Activated CD8-positive, alpha-beta memory T cell treated with anti-CD3 and anti-CD28 coated beads for 36 hours (primary cell): ENCODE measurements at regions not wholly inside any gene's neighbourhood (a gene's known extent, or its start where the extent isn't known, plus 50 kb on each side); places are given as distances from the start of the nearest gene placed in this dataset.
"Not testable (repeated sequence)": the region's sequence is repeated elsewhere in the genome, so short reads cannot be mapped to it uniquely, and the experiment has no call there.

ENCODE experiments used
- CTCF ChIA-PET: fragments of 350-600 bp; sonication (Branson Sonifier 250); formaldehyde crosslinking; loops from one replicate; lab custom pipeline; 2021; ENCODE audit warnings: antibody characterized with exemption; lab: Charles Lee
- POLR2A ChIA-PET: fragments of 350-600 bp; sonication (Branson Sonifier 250); formaldehyde crosslinking; loops from one replicate; lab custom pipeline; 2021; ENCODE audit warnings: antibody characterized with exemption; lab: Charles Lee

DNA sequence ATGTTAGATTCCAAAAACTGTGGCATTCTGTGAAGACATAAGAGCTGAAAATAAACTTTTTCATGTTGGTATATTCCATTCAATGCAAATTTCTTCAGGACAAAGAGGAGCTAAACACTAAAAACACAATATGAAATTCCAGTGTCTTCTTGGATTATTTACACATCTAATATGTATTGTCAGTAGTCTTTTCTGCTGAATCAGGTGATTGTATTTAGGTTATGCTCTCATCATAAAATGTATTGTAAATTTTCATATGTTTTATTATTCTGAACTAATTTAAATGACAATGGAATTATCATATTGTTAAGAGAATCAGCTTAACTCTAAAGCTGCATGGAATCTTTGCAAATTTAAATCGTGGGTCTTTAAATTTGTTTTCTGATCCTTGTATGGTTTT, 526.7 kb downstream of the PDHA2 start:
- ChIA-PET CTCF (no interaction called here), POLR2A (no interaction called here)

DNA sequence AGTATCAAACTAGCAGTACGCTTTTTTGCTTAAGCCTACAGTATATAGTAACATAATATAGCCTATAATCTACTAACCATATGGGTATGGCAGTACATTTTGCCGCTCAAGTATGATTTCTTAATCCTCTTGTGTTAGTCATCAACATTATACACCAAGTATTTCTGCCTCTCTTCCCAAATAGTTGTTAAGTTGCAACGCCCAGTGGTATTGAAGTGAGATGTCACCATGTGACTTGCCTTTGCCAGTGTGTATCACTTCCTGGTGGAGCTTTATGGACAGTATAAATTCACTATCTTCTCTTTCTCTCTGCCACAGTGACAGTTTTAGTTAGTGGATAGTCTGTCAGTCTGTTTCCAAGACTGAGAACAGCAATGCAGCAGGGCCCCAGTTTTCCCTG, 535.5 kb downstream of the PDHA2 start:
- CTCF ChIA-PET, result no interaction called here
- POLR2A ChIA-PET, result no interaction called here

DNA sequence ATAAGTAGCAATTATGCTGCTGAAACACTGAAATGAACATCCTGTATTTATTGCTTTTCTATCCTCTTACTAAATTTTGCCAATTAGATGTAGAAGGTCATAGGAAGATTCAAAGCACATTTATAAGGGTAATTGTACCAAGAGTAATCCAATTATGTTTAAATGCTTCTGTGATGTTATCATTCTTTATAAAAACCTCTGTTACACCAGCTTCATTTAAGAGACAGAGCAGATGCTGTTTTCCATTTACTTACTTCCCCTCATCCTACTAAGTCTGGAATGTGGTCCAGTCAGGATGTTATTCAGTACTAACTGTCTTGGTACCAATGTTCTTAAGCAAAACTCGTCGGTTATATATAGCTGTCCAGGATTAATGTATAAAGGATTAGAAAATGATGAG, 539.6 kb downstream of the PDHA2 start:
- ChIA-PET POLR2A (no interaction called here), CTCF (no interaction called here)

DNA sequence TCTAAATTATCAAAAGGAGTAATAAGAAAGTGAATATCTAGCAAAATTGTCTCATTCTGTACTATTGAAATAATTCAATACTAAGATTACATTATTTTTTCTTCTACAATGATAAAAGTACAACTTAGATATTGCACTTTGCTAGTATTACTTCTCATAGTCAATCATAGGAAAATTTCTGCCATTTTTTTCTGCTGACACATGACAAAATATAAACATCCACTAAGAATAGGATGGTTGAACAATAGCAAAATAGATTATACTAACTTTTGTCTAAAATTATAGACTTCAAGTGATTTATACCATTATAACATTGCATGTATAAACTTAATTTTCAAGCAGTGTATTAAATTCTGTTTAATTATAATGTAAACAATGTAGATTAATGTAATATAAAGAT, 540.2 kb downstream of the PDHA2 start:
- ChIA-PET POLR2A (no interaction called here), CTCF (no interaction called here)

DNA sequence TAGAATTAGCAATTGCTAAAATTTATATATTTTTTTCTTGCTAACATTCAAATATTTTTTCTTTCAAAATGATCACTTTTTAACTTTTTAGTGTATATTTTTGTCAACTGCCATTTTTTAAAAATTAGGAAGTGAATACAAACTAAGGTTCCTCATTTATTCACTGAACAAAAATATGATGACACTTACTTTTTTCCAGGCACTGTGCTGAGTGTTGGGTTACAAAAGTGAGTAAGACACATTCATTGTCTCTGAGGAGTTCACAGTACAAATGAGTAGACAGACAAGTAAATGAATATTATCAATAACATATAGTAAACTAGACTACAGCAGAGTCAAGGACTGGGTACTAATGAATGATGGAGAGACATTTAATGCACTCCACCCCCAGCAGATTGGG, 543.5 kb downstream of the PDHA2 start:
- CTCF ChIA-PET, result no interaction called here
- POLR2A ChIA-PET, result no interaction called here

DNA sequence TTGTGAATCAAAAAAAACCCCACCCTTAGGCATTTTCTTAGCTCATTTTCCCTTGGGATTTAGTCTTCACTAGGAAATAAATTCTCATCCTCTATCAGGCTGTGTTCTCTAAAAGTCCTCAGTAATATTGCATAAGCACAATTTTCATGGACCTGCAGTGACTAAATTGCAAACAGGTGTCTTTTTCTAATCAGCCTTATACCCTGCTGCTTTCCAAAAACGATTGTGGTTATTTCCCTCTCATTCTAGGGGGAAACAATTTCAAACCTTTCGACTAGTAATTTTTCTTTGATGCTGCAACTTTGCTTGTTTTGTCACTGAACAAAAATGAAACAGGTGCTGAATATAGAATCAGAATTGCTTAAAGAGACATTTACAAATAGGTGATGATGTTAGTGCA, 549.9 kb downstream of the PDHA2 start:
- ChIA-PET CTCF (no interaction called here), POLR2A (no interaction called here)

DNA sequence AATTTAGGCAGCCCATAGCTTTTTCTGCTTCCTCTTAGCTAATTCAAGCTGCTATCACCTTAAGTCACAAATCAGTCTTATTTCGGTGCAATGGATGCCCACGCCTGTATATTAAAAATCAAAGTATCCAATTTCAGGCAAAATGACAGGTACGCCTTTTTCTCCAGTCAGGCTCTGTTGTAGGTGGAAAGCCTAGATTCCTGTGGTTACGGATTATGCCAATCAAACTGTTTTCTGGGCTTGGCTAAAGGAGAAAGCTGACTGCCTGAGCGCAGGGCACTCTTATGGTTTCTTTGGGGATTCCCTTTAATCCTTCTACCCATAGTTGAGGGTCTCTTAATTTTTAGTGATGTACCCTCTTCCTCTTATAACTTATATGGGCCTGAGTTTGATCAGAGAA, 550.5 kb downstream of the PDHA2 start:
- ChIA-PET POLR2A (no interaction called here), CTCF (no interaction called here)

DNA sequence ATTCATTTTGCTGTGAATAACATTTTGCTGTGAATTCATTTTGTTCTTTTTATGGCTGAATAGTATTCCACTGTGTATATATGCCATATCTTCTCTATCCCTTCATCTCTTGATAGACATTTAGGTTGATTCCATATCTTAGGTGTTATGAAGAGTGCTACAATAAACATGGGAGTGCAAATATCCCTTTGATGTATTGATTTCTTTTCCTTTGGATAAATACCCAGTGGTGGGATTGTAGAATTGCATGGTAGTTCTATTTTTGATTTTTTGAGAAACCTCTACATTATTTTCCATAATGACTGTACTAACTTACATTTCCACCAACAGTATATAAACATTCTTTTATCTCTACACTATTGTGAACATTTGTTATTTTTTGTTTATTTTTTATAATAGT, 555.9 kb downstream of the PDHA2 start:
- CTCF ChIA-PET, result no interaction called here

DNA sequence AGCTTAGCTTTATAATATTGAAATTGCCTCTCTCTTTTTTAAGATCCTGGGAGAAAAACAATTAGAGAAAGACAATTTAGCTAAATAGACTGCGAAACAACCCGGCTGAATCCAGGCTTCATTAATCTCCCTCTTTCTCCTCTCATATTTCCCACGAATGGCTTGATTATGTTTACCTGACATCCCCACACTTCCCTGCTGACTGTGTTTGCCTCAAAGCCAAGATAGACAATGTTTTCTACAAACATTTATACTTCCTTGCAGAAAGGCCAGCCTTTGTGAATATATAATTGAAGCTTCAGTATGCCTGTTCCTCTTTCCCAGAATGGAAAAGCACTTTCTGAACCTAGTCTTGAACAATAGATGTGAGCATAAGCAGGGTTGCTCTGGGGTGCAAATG, 566.8 kb downstream of the PDHA2 start:
- ChIA-PET CTCF (no interaction called here), POLR2A (no interaction called here)

More for the DNA sequence above, 555.9 kb downstream of the PDHA2 start:
- POLR2A ChIA-PET, result no interaction called here

DNA sequence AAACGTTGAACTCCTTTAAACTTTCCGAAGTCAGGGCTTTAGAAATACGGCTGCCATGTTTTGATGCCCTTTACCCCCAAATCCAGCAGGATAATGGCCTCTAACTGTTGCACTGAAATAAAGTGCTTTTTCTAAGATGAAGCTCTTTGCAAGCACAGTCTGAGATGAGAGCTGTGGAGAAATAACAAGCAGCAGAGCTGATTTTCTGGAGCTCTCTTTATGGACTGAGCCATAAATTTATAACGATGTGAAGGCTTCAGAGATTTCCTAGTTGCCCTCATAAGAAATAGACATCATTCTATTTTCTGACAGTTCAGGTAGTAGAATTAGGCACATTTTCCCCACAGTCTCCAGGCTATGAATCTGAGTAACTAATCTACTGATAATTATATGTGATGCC, 567.3 kb downstream of the PDHA2 start:
- POLR2A ChIA-PET, result no interaction called here
- CTCF ChIA-PET, result no interaction called here

DNA sequence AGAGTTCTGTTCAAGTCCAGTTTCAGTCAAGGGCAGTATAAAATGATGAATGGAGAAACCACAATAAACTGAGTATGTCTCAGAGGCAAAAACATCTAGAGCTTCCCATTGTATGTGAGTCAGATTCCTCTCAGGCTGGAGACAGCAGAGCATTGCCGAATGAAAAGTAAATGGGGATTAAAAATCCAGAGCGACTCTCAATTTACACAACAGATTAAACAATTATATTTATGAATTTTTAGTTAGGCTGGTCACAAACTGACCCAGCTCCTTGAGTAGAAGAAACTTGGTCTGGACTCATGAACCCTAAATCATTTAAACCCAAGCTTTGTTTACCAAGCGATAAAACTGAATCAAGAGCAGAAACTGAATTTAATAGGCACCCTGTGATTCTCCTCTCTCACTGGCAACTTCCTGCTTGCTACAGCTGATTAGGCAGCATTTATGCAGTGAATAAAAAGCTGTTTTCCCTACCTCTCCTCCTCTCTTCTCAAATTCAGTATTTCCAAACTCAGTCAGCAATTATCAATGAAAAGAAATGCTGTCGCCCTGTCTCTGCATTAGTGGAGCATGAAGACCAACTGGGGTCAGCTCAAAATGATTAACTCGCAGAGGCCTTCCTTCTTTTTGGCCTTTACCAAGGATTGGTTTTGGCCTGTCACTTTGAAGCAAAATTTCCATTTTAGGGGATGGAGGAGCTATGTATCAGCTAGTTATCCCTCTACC, 568.0 kb downstream of the PDHA2 start:
- CTCF ChIA-PET, result no interaction called here
- POLR2A ChIA-PET, result no interaction called here

DNA sequence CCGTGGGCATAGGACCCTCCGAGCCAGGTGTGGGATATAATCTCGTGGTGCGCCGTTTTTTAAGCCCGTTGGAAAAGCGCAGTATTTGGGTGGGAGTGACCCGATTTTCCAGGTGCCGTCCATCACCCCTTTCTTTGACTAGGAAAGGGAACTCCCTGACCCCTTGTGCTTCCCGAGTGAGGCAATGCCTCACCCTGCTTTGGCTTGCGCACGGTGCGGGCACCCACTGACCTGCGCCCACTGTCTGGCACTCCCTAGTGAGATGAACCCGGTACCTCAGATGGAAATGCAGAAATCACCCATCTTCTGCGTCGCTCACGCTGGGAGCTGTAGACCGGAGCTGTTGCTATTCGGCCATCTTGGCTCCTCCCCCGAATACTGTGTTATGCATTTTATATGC, 575.0 kb downstream of the PDHA2 start:
- CTCF ChIA-PET, POLR2A ChIA-PET: not testable (repeated sequence)

DNA sequence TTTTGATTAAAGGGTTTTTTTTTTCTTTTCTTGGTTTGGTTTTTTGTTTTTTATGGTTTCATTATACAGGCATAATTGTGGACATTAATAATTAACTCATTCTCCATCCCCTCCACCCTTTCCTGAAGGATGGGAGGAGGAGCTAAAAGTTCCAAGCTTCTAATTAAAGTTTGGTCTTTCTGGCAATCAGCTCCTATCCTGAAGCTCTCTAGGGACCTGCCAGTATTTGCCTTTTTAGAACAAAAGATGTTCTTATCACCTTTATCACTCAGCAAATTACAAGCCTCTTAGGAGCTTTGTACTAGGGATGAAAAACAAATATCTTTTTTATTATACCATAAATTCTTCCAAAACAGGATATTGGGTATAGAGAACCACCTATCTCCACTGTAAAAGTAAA, 589.8 kb downstream of the PDHA2 start:
- POLR2A ChIA-PET, result no interaction called here
- CTCF ChIA-PET, result no interaction called here

DNA sequence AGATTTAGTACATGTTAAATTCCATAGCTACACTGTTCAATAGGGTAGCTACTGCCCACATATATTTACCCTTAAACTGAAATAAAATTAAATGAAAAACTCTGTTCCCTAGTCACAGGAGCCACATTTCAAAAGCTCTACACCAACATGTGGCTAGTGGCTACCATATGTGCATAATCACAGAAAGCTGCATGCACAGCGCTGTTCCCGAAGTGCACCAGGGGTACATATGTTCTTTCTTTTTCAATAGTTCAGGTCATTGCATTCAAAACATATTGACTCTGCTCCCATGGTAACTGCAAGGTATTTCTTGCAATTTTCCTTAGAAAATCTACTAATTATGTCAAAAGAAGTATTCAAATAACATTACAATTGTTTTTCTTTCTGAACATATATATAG, 591.2 kb downstream of the PDHA2 start:
- POLR2A ChIA-PET, result no interaction called here
- CTCF ChIA-PET, result no interaction called here

DNA sequence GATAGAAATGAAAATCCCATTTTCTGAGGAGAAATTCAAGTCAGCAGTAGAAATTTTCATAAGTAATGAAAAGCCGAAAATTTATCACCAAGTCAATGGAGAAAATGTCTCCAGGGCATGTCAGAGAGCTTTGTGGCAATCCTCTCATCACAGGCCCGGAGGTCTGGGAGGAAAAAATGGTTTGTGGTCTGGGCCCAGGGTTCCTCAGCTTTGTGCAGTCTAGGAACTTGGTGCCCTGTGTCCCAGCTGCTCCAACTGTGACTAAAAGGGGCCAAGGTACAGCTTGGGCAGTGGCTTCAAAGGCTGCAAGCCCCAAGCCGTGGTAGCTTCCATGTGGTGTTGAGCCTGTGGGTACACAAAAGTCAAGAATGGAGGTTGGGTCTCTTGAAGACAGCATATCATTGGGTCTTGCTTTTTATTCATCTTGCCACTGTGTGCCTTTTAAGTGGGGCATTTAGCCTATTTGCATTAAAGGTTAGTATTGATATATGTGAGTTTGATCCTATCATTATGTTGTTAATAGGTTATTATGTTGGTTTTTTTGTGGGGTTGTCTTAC, 608.5 kb downstream of the PDHA2 start:
- POLR2A ChIA-PET, result no interaction called here
- CTCF ChIA-PET, result no interaction called here

DNA sequence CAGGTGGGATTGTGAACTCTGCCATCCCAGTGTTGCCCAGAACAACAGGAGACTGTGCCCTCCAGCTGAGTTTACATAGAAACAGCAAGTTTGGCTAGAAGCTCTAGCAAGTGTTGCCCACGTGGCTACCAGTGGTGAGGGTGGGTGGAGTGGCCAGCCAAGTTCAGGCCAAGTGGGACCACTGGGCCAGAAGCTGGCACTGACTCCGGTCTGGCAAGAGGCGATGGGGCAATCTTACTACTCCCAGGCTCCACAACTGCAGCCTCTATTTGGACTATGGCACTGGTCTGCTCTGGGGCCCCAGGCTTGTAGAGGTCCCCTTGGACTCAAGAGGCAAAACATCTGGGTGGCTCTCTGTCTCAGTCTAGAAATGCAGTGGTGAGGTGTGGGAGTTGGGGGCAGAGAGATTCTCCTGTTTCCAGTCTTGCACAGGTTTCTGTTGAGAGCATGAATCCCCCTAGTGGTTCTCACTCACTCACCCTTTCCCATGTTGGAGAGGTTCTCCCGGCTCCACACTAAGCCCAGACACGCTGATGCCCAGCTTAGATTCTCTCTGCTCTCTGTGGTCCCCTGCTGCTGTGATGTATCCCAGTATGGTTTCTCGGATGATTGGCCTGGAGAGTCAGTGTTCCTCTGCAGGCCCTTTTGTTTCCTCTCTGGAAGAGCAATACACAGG, 615.3 kb downstream of the PDHA2 start:
- ChIA-PET CTCF (no interaction called here), POLR2A (no interaction called here)

DNA sequence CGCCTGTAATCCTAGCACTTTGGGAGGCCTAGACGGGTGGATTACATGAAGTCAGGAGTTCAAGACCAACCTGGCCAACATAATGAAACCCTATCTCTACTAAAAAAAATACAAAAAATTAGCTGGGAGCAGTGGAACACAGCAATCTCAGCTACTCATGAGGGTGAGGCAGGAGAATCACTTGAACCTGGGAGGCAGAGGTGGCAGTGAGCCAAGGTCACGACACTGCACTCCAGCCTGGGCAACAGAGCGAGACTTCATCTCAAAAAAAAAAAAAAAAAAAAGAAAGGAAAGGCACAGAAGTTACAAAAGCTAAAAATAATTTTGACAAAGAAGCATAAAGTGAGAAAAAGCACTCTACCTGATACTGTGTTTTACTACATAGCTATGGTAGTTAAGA, 618.1 kb downstream of the PDHA2 start:
- CTCF ChIA-PET, result not testable (repeated sequence)
- POLR2A ChIA-PET, result interaction anchor here (0.6 kb wide), 1 partner anchor 1556 kb away, joined by 4 read pairs; no protein-coding TSS in a partner anchor

DNA sequence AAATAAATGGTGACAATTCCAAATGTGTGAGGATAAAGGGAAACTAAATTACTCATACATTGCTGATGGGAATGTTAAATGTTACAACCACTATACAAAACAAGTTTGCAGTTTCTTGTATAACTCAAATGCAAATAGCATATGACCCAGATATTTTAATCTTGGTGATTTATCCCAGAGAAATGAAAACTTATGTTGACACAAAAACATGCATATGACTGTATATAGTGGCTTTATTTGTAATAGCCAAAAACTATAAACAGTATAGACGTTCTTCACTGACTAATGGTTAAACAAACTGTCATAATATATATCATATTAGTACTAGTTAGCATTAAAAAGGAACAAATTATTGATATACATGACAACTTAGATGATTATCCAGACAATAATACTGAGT, 619.2 kb downstream of the PDHA2 start:
- POLR2A ChIA-PET, result no interaction called here
- CTCF ChIA-PET, result no interaction called here

DNA sequence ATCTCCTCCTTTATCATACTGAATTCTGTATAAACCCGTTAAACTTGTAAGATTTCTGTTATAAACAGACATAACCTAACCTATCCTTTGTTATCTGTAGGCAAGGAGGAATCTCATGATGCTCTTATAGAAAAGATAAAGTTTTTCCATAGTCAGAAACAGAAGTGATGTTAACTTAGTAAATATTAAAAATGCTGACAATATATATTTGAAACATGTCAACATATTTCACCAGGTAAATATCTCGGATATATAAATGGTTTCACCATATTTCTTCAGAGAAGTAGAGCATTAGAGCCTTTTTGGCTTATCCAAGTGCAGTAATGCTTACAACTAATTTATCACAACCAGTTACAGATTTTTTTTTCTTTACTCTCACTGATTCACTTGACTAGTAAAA, 625.9 kb downstream of the PDHA2 start:
- CTCF ChIA-PET, result no interaction called here
- POLR2A ChIA-PET, result no interaction called here

DNA sequence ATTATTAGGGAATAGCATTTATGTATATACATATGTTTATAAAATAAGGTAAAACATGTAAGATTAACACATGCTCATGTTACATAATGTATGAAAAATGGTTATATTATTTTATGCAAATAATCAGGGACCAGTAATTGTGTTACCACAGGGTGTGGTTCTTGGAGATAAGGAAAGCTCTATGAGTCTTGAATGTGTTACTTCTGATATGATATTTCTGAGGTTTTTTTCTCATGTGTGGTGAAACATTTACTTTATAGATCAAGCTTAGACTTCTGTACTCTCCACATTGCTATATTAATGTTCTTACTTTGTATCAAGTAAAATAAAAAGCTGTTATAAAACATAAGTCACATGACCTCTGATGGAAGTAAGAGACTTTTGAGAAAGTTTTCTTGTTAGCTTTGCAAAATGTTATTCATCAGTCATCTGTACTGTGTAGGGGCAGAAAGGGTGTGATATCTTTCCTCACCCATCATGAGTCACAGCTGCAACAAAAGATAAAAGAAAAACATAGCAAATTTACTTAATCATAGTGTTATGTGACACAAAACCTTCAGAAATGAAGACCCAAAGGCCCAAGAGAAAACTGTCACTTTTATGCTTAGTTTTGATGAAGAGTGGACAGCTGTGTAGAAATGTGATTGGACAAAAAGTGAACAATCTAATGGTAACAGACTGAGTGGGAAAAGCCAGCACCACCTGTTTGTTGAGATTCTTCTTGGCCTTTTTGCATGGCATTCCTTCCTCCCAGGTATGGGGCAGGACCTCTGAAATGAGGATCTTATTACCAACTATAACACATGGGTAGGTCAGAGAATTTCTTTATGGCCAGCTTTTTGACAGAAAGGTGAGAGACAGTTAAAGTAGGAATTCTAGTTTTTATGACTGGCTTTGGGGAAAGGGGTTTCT, 632.3 kb downstream of the PDHA2 start:
- POLR2A ChIA-PET, result no interaction called here
- CTCF ChIA-PET, result no interaction called here
